HT-29 (cell line): ENCODE measurements at regions not wholly inside any gene's neighbourhood (a gene's known extent, or its start where the extent isn't known, plus 50 kb on each side); places are given as distances from the start of the nearest gene placed in this dataset.
"Not testable (repeated sequence)": the region's sequence is repeated elsewhere in the genome, so short reads cannot be mapped to it uniquely, and the experiment has no call there.

Experiments used
- DNase-seq: peaks from one replicate; pipeline ENCODE4 v3.0.0-alpha.2; 2015; ENCODE audit warnings: low spot score

- DNase-seq: no peak
These were observed 78.1 kb upstream of the YWHAQ start for GRCh38 chr2:9708683-9709538.

GRCh38 chr2:9709539-9710285 is 78.9 kb upstream of the YWHAQ start:
- DNase-seq: no peak

GRCh38 chr2:9710311-9710710 is 79.5 kb upstream of the YWHAQ start:
- no peak for DNase-seq

GRCh38 chr2:9712263-9712662 is 81.5 kb upstream of the YWHAQ start:
- no peak for DNase-seq

- no peak for DNase-seq
These were observed 83.9 kb upstream of the YWHAQ start for GRCh38 chr2:9714630-9715214.

GRCh38 chr2:9715238-9715637 is 84.4 kb upstream of the YWHAQ start:
- DNase-seq: no peak

GRCh38 chr2:9717886-9718451 is 87.2 kb upstream of the YWHAQ start:
- no peak for DNase-seq

GRCh38 chr2:9720352-9721093 is 89.7 kb upstream of the YWHAQ start:
- DNase-seq: no peak

- no peak for DNase-seq
These were observed 90.5 kb upstream of the YWHAQ start for GRCh38 chr2:9721344-9721743.

GRCh38 chr2:9722451-9722850 is 91.7 kb upstream of the YWHAQ start:
- no peak for DNase-seq

GRCh38 chr2:9724565-9724964 is 93.8 kb upstream of the YWHAQ start:
- DNase-seq: no peak

GRCh38 chr2:9725106-9725505 is 94.3 kb upstream of the YWHAQ start:
- DNase-seq: no peak

GRCh38 chr2:9726016-9726415 is 95.2 kb upstream of the YWHAQ start:
- DNase-seq: not testable (repeated sequence)

GRCh38 chr2:9730523-9730922 is 99.7 kb upstream of the YWHAQ start:
- DNase-seq: not testable (repeated sequence)

- DNase-seq: no peak
These were observed 102.0 kb upstream of the YWHAQ start for GRCh38 chr2:9732824-9733223.

- no peak for DNase-seq
These were observed 103.5 kb upstream of the YWHAQ start for GRCh38 chr2:9734308-9734707.

- DNase-seq: no peak
These were observed 104.5 kb upstream of the YWHAQ start for GRCh38 chr2:9735335-9735734.

- no peak for DNase-seq
These were observed 105.2 kb upstream of the YWHAQ start for GRCh38 chr2:9736021-9736420.

GRCh38 chr2:9737053-9737875 is 106.0 kb upstream of the TAF1B start:
- no peak for DNase-seq

GRCh38 chr2:9738062-9738461 is 105.2 kb upstream of the TAF1B start:
- DNase-seq: no peak
